GM19372 (cell line): ENCODE measurements at regions not wholly inside any gene's neighbourhood (a gene's known extent, or its start where the extent isn't known, plus 50 kb on each side); places are given as distances from the start of the nearest gene placed in this dataset.

Source experiments
- ATAC-seq: cut with Tn5 transposase; IDR thresholded peaks from one replicate; pipeline ENCODE4 v1.9.1; 2021; ENCODE audit warnings: mild to moderate bottlenecking, low read depth, moderate library complexity; ENCODE audit not compliant: unreplicated experiment

GRCh38 chr11:8818421-8818820 lies 92.6 kb upstream of the AKIP1 start:
- ATAC-seq, result no peak

GRCh38 chr11:8820401-8820800 lies 90.6 kb upstream of the AKIP1 start:
- ATAC-seq, result no peak

- no peak for ATAC-seq
Measured at GRCh38 chr11:8822469-8822868, 88.5 kb upstream of the AKIP1 start.

DNA sequence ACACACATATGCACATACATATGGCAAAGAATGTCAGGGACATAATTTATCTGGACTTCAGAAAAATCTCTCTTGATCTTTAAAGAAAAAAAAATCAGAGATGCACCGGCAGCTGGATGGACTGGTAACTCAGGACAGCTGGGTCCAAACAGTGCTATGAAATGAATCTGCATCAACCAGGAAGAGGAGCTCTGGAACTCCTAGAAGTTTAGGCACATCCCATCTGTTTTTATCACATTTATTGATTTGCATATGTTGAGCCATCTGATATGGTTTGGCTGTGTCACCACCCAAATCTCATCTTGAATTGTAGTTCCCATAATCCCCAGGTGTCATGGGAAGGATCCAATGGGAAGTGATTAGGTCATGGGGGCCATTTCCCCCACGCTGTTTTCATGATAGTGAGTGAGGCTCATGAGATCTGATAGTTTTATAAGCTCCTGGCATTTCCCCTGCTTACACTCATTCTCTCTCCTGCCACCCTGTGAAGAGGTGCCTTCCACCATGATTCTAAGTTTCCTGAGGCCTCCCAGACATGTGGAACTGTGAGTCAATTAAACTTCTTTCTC lies 87.7 kb upstream of the AKIP1 start:
- no peak for ATAC-seq

- ATAC-seq, result no peak
Measured at GRCh38 chr11:8826139-8826786, 84.7 kb upstream of the AKIP1 start.

DNA sequence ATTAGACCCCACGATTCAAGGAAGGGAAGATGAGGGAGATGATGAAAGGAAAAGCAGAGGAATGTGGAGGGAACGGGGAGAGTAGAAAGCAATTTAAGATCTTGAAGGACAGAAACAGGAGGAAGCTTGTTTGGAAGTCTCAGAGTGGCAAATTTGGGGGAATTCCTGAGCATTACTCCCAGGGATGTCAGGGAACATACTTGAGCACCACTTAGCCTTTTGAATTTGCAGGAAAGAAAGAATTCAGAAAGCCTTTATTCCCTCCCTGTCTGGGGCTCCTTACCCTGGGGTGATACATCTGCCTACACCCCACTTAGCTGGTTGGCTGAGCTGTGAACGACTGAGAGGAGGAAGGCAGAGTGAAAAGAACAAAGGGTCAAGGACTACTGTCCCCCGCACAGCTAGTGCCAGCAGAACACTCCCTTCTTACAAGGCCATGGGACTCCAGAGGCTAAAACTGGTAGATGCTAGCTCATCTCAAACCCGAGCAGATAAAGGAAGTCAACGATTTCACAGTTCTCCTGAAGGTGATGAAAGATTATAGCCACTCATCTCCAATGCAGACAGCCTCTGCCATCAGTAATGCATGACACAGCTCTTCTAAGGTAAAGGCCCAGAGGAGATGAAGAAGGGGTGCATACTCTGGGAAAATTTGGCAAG lies 84.0 kb upstream of the AKIP1 start:
- ATAC-seq, result no peak

DNA sequence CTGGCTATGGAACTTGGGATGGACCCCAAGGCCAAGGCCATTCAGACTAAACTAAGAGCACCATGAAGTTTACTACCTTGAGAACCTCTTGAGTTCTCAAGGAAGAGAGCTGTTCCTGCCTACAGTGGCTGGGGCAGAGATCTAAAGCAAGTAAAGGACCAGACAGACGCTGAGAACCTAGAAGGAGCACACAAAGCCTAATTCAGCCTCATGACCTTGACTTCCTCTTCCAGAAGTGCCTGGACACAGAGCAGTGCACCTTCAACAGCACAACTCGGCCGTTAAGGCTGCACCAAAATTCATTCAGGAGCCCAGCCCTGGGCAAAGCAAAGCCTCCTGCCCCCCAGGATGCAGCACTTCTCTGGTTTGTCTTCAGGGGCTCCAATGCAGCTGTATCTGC lies 82.9 kb upstream of the AKIP1 start:
- ATAC-seq, result no peak

DNA sequence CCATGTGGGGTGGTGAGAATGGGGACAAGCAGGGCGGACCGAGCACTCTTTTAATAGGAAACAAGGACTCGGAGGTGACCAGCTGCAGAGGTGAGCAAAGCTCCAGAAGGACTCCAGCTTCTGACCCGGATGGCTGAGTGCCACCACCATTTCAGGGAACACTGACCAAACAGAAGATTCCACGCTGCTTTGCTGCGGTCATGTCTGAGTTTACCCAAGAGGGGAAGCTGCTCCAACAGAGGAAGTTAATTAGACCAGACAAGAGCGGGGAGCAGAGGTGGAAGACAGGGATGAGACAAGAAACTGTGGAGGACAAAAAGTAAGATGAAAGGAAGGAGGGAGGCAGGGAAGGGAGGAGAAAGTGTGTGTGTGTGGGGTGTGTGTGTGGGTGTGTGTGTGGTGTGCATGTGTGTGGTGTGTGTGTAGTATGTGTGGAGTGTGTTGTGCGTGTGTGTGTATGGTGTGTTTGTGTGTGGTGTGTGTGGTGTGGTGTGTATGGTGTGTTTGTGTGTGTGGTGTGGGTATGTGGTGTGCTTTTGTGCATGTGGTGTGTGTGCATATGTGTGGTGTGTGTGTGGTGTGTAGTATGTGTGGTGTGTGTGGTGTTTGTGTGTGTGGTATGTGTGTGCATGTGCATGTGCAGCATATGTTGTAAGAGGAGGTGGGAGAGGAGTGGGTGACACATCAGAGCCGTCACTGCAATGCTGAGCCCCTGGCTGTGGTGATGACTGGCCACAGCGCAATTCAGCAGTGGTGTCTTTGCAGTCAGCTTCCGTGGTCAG lies 82.2 kb upstream of the AKIP1 start:
- ATAC-seq, result no peak

DNA sequence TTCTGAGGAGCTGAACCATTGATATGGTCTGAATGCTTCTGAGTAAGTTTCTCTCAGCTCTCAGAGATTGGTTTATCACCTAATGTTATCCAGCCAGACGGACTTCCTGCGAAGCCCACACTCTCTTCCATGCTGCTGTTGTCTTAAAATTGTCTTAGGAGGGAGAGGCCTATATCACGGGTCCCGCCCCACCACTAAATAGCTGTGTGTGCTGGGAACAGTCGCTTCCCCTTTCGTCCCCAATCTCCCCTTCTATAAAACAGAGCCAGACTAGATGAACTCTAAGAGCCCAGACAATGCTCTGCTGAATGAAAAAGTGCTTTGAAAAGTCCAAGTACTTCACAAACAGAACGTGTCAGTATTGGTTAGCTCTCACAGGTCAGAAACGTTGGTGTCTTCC lies 81.4 kb upstream of the AKIP1 start:
- ATAC-seq, result no peak

GRCh38 chr11:8830641-8831040 lies 80.3 kb upstream of the AKIP1 start:
- no peak for ATAC-seq

DNA sequence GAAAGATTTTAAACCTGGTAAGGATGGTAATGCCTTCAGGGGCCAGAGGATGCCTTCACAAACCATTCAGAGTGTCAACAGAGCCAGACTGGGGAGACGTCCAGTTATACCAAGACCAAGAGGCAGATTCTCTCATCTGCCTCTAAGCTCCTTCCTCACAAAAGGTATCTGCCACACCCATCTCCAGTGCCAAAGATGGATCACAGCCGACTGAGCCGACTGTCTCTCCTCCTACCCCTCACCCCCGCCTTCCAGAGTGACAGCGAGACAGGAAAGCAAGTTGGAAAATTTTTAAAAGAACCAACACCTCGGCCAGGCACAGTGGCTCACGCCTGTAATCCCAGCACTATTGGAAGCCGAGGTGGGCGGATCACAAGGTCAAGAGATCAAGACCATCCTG lies 79.1 kb upstream of the AKIP1 start:
- ATAC-seq, result no peak

GRCh38 chr11:8832571-8833260 lies 78.3 kb upstream of the AKIP1 start:
- ATAC-seq, result peak; percentile 89

DNA sequence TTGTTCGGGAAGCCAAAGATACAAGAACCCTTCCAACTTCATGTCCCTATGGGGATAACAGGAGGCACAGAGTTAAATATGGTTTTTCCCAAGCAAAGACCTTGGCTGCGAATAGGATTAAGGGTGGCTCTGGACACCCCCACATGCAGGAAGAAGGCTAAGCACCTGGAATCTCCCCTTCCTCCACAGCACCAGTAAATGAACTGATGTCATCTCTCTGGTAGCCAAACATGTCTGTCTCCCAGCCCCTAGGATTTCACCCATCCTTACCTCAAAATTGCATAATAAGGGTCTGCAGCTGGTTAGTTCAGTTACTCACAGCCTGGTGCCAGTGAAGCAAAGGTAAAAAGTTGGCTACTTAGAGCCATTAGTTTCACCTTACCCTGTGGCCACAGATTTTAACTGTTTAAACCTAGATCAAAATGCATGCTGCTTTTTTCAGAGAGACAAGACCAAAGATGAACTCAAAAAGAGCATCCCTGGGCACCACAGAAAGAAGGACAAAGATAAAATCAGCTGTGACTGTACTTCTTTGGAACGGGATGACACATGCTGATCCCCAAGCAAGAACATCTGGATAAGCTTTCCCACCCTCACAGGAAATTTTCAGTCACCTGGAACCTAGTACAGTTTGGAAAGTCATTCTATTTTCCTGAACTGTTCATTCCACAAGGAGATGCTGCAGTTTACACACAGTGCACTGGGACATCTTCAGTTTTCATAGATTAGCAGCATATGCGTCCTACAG lies 77.2 kb upstream of the AKIP1 start:
- no peak for ATAC-seq

GRCh38 chr11:8834379-8834778 lies 76.6 kb upstream of the AKIP1 start:
- no peak for ATAC-seq

GRCh38 chr11:8838248-8838647 lies 72.7 kb upstream of the AKIP1 start:
- no peak for ATAC-seq

DNA sequence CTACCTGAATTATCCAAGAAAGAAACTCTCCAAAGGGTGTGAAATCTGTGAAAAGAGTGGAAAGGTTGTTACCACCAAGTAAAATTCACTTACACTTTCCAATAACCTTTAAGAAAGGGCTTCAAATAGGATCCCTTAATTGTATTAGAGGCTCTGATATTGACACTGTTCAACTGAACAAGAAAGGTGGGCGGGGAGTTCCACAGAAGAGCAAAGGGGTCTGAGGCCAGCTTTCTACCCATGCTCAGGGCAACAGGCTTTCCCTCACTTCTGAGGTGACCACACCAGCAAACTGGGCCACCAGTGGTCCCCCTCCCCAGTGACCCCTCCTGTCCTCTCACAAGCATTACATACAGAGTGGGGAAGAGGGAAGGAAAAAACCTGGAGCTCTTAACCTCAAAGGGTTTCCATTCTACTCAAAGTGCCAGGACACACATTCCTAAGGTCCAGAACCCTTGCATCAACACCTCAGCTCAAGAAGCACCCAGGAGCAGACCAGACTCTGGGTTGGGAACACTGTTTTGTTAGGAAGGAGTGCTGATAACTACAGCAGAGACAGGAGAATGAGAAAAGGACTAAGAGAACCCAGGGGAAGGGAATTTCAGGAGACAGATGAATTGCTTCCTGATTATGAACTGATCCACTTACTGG lies 71.6 kb upstream of the AKIP1 start:
- no peak for ATAC-seq

GRCh38 chr11:8839957-8840945 lies 70.7 kb upstream of the AKIP1 start:
- ATAC-seq, result no peak

GRCh38 chr11:8841899-8842298 lies 69.1 kb upstream of the AKIP1 start:
- no peak for ATAC-seq
